ENCODE measurements at regions not wholly inside any gene's neighbourhood (a gene's known extent, or its start where the extent isn't known, plus 50 kb on each side); places are given as distances from the start of the nearest gene placed in this dataset.

DNA sequence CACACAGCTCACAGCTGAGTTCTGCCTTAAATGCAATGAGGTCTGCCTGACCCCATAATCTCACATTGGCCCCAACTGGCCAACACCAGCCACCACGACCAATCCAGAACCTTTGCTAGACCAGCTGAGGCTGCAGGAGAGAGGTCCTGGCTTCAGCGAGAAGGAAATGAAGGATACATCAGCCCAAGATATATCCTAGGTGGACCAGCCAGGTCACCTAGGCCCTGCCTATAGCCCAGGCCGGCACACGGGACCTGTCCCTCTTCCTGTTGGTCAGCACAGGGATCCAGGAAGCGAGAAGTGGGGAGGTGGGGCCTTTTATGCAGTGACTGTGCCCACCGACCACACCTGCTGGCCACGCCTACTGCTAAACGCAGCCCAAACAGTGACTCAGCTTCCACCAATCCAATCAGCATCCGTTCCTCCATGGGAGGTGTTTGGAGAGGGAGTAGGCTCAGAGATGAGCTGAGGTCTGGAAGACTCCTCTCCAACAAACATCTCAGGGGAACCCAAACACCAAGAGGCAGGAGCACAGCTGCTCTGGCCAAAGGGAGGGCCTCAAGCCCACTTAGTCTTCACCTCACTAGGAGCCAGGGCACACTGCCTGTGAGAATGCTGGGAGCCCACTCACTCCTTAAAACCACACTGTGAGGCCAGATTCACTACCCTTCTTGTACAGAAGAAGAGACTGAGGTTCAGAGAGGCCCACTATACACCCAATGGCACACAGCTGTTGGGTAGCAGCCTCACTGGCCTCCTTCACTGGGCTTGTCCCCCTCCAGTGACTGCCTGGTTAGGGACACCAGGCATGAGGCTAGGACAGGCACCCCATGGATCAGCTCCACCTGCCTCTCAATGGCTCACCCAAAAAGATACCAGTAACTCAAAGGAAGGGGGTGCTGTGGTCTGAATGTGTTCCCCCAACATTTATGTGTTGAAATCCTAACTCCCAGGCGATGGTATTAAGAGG lies 51.3 kb upstream of the PPP2R5C start:
- WGBS: 84% methylated on average over 10 of the region's 10 CpGs
- Histone ChIP-seq H3K4me1 (ENCODE audit: control insufficient read depth in 4 of 4, insufficient read depth in 4 of 4, low read length in 3 of 4) (peaks cover 5 to 17% (median 10%) of the 10 kb centered on the region in 4 donors), H3K36me3 (ENCODE audit: control insufficient read depth in 4 of 4, insufficient read depth in 3 of 4, low read depth in 1 of 4, low read length in 3 of 4) (no peaks in the 10 kb centered on the region), H3K4me3 (ENCODE audit: low read depth in 1 of 3, low read length in 3 of 3) (no peak overlapping the region), H3K27ac (ENCODE audit: low read depth in 1 of 2, low read length in 2 of 2) (no peak overlapping the region), H3K9ac (ENCODE audit: low read depth in 1 of 2, low read length in 2 of 2) (no peak overlapping the region), H3K27me3 (ENCODE audit: control insufficient read depth in 4 of 4, insufficient read depth in 4 of 4, low read length in 3 of 4) (no peaks in the 10 kb centered on the region), H3K9me3 (ENCODE audit: control insufficient read depth in 4 of 4, low read length in 3 of 4) (no peaks in the 10 kb centered on the region)
- TF ChIP-seq FOXA1 (IDR thresholded peaks at IDR 0.05): no peak
- no peak for TF ChIP-seq TAF1 (conservative IDR thresholded peaks at IDR 0.05)
- TF ChIP-seq HNF4A (conservative IDR thresholded peaks at IDR 0.05): no peak
- TF ChIP-seq, protein P1, sequence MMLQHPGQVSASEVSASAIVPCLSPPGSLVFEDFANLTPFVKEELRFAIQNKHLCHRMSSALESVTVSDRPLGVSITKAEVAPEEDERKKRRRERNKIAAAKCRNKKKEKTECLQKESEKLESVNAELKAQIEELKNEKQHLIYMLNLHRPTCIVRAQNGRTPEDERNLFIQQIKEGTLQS (IDR thresholded peaks at IDR 0.05): no peak
- TF ChIP-seq YY1 (IDR thresholded peaks at IDR 0.05): no peak
- no peak for TF ChIP-seq GABPA (IDR thresholded peaks at IDR 0.05 in 1 of 2, conservative IDR thresholded peaks at IDR 0.05 in 1 of 2)
- TF ChIP-seq, protein P2, sequence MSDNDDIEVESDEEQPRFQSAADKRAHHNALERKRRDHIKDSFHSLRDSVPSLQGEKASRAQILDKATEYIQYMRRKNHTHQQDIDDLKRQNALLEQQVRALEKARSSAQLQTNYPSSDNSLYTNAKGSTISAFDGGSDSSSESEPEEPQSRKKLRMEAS (IDR thresholded peaks at IDR 0.05): no peak
- TF ChIP-seq NR2F2 (IDR thresholded peaks at IDR 0.05): no peak
- TF ChIP-seq SP1 (IDR thresholded peaks at IDR 0.05): no peak
- no peak for TF ChIP-seq RAD21 (IDR thresholded peaks at IDR 0.05)
- TF ChIP-seq HNF4G (IDR thresholded peaks at IDR 0.05): no peak
- no peak for TF ChIP-seq EGR1 (IDR thresholded peaks at IDR 0.05; ENCODE audit: low read depth in 2 of 2)
- TF ChIP-seq, protein P3, sequence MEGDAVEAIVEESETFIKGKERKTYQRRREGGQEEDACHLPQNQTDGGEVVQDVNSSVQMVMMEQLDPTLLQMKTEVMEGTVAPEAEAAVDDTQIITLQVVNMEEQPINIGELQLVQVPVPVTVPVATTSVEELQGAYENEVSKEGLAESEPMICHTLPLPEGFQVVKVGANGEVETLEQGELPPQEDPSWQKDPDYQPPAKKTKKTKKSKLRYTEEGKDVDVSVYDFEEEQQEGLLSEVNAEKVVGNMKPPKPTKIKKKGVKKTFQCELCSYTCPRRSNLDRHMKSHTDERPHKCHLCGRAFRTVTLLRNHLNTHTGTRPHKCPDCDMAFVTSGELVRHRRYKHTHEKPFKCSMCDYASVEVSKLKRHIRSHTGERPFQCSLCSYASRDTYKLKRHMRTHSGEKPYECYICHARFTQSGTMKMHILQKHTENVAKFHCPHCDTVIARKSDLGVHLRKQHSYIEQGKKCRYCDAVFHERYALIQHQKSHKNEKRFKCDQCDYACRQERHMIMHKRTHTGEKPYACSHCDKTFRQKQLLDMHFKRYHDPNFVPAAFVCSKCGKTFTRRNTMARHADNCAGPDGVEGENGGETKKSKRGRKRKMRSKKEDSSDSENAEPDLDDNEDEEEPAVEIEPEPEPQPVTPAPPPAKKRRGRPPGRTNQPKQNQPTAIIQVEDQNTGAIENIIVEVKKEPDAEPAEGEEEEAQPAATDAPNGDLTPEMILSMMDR (IDR thresholded peaks at IDR 0.05; ENCODE audit: low read depth, low read length, missing input control): no peak
- no peak for TF ChIP-seq FOXA2 (IDR thresholded peaks at IDR 0.05)
- TF ChIP-seq, protein P4, sequence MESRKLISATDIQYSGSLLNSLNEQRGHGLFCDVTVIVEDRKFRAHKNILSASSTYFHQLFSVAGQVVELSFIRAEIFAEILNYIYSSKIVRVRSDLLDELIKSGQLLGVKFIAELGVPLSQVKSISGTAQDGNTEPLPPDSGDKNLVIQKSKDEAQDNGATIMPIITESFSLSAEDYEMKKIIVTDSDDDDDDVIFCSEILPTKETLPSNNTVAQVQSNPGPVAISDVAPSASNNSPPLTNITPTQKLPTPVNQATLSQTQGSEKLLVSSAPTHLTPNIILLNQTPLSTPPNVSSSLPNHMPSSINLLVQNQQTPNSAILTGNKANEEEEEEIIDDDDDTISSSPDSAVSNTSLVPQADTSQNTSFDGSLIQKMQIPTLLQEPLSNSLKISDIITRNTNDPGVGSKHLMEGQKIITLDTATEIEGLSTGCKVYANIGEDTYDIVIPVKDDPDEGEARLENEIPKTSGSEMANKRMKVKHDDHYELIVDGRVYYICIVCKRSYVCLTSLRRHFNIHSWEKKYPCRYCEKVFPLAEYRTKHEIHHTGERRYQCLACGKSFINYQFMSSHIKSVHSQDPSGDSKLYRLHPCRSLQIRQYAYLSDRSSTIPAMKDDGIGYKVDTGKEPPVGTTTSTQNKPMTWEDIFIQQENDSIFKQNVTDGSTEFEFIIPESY (IDR thresholded peaks at IDR 0.05): no peak
- TF ChIP-seq, protein P5, sequence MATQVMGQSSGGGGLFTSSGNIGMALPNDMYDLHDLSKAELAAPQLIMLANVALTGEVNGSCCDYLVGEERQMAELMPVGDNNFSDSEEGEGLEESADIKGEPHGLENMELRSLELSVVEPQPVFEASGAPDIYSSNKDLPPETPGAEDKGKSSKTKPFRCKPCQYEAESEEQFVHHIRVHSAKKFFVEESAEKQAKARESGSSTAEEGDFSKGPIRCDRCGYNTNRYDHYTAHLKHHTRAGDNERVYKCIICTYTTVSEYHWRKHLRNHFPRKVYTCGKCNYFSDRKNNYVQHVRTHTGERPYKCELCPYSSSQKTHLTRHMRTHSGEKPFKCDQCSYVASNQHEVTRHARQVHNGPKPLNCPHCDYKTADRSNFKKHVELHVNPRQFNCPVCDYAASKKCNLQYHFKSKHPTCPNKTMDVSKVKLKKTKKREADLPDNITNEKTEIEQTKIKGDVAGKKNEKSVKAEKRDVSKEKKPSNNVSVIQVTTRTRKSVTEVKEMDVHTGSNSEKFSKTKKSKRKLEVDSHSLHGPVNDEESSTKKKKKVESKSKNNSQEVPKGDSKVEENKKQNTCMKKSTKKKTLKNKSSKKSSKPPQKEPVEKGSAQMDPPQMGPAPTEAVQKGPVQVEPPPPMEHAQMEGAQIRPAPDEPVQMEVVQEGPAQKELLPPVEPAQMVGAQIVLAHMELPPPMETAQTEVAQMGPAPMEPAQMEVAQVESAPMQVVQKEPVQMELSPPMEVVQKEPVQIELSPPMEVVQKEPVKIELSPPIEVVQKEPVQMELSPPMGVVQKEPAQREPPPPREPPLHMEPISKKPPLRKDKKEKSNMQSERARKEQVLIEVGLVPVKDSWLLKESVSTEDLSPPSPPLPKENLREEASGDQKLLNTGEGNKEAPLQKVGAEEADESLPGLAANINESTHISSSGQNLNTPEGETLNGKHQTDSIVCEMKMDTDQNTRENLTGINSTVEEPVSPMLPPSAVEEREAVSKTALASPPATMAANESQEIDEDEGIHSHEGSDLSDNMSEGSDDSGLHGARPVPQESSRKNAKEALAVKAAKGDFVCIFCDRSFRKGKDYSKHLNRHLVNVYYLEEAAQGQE (IDR thresholded peaks at IDR 0.05): no peak
- TF ChIP-seq JUND (IDR thresholded peaks at IDR 0.05): no peak
- TF ChIP-seq RXRA (IDR thresholded peaks at IDR 0.05): no peak
- DNase-seq (ENCODE audit: low spot score): no peak
